T-helper 1 cell treated with Interleukin-12 subunit alpha and Interleukin-12 subunit beta and Interleukin-4 antibody, amounts not matched to agents 30 ng/mL and 1 ng/mL, for 36 hours (primary cell): ENCODE measurements at regions not wholly inside any gene's neighbourhood (a gene's known extent, or its start where the extent isn't known, plus 50 kb on each side); places are given as distances from the start of the nearest gene placed in this dataset.

Experiments used
- intact Hi-C: fragments of 100-400 bp; cut with micrococcal nuclease; formaldehyde crosslinking; loops from one replicate; pipeline ENCODE4 v1.15.1; 2024

DNA sequence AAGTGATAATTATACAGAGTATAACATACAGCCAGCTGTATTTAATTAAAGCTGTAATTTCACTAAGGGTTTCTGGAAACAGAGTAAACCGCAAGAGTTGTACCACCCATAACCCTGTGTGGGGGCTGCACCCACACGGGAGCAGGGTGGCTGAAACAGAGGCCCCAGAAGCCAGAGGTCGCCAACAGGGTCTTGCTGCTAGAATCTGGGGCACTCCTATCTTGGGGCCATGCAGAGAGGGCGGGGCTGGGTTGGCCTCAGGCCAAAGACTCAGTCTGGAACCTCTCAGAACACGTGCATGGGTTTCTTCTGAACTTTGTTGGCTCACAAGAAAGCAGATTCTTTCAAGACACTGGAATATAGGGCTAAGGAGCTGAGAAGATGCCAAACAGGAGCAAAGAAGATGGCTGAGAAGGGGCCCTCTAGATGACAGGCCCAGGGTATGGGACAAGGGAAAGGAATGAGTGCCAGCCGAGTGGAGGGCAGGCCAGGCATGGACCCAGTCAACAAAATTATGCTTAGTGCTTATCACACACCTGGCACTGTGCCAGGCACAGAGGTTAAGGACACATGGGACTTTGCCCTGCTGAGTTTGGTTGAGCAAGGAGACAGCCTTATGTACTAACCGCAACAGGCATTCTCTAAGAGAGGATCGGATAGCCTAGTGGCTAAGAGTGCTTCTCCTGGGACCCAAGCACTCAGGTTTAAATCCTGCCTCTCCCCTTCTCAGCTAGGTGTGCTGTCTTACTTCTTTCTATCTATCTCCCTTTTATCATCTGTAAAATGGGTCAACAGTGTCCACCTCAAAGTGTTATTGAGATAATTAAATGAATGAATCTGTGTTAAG lies 96.6 kb upstream of the FOXP4 start:
- intact Hi-C loops: no loop called here

DNA sequence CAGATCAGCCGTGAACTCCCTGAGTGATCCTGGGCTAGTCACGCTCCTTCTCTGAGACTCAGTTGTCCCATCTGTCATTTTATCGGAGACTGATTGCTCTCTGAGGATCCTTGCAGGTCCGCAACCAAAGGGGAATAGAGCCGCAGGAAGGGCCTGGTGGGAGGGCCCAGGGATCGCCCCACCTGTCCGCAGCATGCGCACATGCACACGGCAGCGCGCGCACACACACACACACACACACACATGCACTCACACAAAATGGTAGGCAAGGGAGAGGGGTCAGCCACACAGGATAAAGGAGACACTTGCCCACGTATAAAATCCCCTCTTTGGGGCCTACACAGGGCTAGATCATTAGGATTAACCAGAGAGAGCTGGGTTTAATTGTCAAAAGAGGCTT lies 95.6 kb upstream of the FOXP4 start:
- intact Hi-C loops: no loop called here

DNA sequence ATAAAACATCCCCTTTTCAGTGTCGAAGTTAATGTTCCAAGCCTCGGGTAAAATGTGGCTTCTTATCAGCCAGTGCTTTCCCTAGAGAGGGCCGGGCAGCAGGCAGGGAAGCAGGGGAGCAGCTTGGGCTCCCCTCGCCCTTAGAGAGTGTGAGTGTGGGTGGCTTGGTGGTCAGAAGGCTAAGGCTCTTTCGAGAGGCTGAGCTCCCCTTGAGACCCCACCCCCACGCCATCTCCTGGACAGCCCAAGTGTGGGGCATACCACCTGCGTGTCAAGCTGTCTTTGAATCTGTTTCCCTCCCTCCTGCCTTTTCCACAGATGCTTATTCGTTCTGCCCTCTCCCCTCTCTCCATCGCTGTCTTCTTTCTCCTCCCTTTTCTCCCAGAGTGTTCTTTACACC lies 95.1 kb upstream of the FOXP4 start:
- intact Hi-C loops: no loop called here

DNA sequence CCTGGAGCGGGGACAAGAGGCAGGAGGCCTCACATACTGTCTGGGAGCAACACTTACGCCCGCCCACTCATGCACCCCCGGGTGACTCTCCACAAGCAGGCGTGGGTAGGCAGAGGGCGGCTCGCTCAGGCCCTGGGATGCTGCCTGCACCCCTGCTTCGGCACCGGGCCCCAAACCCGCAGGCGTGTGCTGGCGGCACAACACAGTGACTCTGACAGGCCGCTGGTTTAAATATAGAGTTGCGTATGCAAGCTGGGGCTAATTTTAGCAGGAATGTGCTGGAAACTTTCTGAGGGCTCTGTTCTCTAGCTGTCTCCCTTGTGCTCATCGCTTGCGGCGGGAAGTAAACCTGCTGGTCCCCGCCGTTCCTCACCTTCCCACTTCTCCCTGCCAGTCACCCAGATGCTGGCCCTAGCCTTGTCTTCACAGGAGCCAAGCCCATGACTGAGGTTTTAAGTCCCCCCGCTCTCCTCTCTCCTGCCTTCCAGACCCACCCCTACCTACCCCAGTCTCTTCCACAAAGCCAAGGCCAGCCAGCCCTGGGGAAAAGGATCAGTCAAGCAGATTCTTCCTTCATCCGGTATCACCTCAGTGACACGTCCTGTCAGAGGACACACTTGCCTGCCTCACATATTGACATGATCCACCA lies 94.5 kb upstream of the FOXP4 start:
- intact Hi-C loops: no loop called here

DNA sequence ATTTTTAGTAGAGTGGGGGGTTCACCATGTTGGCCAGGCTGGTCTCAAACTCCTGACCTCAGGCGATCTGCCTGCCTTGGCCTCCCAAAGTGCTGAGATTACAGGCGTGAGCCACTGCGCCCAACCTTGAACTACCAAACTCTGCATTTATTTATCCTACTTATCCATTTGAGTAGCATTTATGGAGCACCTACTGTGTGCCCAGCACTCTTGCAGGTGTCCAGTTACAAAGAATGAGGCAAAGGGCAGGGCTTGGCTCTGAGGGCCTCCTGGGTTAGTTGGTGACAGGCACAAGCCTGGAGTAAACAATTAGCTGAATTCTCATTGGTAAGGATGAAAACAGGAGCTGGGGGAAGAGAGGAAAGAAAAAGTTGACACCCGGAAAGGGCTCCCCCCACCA lies 93.4 kb upstream of the FOXP4 start:
- intact Hi-C loops: no loop called here

DNA sequence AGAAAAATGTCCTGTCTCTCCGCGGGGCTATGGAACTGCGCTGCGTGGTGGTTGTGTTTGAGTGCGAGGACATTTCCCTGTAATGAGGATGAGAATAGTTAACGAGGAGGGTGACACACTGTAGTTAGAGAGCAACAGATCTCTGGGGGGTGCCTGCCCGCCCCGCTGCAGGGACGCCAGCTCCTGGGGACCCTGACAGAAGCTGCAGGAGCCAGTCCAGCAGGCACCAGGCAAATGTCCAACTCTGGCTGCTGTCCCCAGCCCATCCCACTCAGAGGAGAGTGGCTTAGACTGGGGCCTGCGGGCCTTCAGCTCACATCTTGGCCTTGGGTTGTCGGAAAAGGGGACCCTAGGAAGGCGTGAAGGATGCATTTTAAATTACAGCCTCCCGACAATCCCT lies 92.9 kb upstream of the FOXP4 start:
- intact Hi-C loops: no loop called here

DNA sequence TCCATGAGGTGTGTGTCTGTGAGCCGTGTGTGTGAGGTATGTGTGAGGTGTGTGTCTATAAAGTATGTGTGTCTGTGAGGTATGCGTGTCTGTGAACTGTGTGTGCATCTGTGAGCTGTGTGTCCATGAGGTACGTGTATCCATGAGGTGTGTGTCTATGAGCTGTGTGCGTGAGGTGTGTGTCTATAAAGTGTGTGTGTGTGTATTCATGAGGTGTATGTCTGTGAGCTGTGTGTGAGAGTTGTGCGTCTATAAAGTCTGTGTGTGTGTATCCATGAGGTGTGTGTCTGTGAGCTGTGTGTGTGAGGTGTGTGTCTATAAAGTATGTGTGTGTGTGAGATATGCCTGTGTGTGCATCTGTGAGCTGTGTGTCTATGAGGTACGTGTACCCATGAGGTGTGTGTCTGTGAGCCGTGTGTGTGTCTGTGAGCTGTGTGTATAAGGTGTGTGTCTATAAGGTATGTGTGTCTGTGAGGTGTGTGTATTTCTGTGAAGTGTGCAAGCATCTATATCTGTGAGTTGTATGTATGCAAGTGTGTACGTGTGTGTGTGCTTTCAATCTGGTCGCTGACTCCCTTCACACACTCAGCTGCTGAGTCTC lies 91.9 kb upstream of the FOXP4 start:
- intact Hi-C loops: no loop called here

DNA sequence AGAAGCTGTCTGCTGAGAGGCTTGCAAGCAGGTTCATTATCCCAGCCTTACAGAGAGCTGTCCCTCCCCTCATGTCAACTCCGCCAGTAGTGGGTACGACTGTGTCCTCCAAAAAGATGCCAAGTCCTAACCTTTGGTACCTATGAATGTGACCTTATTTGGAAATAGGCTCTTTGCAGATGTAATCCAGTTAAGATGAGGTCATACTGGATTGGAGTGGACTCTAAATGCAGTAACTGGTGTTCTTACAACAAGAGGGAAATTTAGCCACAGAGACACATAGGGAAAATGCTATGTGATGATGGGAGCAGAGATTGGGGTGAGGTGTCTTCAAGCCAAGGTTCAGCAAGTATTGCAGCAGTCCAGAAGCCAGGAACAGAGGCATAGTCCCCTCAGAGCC lies 90.8 kb upstream of the FOXP4 start:
- intact Hi-C loops: no loop called here

DNA sequence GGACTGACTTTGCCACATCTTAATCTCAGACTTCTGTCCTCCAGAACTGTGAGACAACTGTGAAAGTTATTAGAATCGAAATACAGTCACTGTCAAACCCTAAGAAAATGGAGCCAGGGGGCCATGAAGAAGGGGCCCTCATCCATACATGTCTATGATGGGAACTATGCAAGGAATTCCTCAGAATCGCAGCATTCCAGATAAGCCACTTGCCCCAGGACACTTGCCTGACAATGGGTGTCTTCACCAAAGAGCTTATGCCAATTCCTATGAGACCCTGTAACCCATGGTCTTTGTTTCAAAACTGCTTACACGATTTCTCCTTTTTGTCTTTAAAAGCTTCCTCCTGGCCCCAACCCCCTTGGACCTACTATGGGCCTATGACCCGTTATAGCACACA lies 90.4 kb upstream of the FOXP4 start:
- intact Hi-C loops: loop anchor here (1.0 kb wide), 1 partner anchor 32 kb away; no protein-coding TSS in a partner anchor

DNA sequence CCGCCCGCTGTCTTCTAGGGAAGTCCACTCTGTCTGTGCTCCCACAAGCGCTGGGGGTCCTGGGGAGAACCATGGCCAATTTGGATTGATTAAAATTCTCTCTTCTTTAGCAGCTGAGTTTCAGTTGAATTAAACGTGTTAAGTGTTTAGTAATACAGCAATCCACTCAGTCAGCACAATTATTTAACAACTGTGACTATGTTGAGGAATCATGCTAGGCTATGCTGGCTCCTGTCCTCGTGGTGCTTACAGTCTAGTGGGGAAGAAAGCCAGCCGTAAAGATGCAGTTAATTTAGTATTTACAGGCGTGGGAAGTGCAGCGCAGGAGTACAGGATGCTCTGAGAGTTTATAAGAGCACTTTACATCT lies 88.9 kb upstream of the FOXP4 start:
- intact Hi-C loops: no loop called here

DNA sequence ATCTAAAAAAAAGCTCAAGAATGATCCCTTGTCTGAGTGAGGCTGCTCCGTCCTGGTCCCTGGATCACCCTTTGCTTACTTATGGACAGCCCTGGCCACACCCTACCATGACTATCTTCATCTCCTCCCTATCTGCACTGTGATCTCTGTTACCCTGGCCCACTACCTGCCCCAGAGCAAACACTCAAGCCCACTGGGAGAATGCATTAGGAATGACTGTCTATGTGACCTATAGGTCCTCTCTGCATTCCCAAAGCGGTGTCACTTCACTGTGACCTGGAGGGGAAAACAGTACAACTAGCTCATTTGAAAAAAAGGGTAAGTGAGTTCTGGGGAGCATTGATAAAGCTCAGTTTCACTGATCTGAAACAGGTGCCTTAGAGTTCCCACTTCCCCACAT lies 86.4 kb upstream of the FOXP4 start:
- intact Hi-C loops: no loop called here

DNA sequence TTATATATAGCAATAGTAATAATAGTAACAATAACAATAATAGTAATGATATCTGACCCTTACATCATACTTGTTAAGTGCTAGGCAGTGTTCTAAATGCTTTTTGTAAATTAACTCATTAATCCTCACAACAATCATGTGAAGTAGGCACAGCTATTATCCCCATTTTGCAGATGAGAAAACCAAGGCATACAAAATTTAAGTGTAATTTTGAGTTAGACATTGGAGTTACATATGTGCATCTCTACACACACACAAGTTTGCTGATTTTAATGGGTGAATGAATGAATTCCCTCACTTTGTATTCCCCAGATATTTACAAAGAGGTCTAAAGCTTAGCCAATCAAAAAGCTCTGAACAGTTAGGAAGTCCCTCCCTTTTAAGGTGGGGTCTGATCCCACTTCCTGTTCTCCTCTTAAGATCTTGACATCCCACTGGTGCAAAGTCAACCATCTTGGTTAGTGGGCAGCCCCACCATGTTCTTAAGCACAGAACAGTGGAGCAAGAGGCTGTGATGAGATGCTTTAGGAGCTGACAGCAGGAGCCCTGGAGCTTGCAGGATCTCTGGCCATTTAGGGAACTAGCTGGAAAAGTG lies 85.3 kb upstream of the FOXP4 start:
- intact Hi-C loops: no loop called here

DNA sequence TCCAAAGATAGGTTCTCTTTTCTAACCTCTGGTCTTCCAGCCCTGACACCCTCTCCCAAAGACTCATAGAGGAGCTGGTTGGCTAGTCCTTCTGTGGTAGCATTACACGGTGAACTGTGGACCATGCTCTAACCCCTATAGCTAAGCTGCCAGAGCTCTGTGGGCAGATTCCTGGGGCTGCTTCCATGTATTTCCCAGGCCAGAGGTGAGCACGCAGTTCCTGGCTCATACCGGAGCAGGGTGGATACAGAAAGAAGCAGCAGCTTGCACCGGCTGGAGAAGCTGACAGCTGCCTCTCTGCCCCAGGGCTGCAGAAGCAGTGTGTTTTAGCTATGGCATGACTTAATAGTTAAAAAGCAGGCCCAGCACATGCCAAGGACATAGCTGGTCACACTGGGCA lies 84.1 kb upstream of the FOXP4 start:
- intact Hi-C loops: no loop called here

DNA sequence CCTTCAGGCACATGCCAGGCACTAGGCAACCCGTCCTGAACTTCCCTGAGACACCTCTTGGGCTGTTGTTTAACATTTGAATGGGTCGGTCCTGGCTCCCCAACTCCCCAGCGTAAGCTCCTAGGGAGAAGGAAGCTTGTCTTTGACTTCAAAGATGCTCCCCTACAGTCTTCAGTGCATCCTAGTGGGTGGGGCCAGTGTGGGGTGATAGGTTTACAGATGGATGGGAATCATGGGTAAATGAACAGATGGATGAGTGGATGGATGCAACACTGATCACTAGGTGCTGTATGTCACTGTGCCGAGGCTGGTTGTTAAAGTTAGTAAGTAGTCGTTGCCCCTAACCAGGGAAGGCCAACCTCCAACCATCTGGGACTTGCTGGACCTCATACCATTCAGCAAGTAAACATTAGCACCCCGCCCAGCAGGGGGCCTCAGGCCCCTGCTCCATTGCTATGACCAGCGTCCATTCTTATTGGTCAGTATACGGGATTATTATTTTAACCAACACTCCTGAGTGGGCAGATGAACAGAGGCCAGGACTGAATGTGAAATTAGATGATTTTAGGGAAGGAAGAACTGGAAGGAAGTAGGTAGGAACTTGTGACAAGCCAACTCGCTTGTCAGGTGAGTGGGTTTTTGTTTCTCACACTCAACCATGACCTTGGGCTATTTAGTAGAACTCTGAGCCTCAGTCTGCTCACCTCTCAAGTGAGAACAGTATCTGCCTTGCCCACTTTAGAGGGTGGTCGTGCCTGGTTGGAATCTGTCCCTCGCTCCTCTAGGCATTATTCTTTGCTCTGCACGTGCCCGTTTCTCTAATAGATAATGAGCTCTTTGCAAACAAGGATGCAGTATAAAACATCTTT lies 82.9 kb upstream of the FOXP4 start:
- intact Hi-C loops: loop anchor here (1.0 kb wide), 1 partner anchor 129 kb away; no protein-coding TSS in a partner anchor

DNA sequence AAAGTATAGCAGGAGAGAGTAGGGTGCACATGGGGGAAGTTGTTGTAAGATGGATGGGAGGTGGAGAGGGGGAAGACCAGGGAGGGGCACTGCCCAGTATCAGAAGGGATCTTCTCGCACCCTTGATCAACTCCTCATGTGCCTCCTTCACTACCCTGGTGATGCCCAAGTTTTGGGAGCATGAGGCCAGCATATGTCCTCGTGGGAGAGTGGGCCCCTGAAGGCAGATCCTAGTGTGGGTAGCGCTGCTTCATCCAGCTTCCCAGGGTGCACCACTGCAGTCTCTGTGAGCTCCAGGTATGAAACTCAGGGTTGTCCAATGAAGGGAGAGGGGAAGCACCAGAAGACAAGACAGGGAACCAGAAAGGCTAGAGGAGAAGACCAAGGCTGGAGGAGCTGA lies 82.2 kb upstream of the FOXP4 start:
- intact Hi-C loops: no loop called here

DNA sequence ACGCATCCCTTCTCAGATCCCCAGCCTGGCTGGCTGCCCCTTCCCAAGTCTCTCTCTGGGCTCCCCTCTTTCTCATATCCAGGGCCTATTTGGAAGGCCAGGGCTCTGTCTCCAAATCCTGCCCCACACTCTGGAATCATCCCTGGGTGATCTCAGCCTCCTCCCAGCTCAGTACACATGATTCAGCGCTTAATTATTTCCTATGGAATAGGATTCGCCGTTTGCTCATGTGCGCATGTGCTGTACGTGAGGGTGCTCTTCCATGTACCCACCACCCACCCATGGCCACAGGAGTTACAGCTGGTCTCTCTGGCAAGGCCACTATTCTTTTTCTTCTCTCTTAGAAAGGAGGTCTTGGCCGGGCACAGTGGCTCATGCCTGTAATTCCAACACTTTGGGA lies 81.7 kb upstream of the FOXP4 start:
- intact Hi-C loops: no loop called here

DNA sequence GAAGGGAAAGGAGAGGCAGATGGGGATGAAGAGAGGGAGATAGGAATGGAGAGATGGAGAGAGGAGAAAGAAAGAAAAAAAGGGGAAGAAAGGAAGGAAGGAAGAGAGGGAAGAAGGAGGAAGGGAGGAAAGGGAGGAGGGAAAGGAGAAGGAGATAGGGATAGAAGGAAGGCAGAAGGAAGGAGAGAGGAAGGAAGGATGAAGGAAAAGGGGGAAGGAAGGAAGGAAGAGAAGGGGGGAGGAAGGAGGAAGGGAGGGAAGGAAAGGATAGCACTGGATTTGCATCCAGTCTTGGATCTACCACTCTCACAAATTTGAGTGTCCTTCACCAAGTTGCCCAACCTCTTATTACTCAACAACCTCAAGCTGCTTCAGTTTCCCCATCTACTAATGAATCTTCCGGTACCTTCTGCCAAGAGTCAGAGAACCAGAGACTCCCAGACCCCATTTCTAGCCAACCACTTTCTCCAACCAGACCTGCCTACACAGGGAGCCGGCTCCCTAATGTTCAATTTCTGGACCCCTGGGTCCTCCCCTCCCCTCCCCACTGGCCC lies 79.7 kb upstream of the FOXP4 start:
- intact Hi-C loops: no loop called here

DNA sequence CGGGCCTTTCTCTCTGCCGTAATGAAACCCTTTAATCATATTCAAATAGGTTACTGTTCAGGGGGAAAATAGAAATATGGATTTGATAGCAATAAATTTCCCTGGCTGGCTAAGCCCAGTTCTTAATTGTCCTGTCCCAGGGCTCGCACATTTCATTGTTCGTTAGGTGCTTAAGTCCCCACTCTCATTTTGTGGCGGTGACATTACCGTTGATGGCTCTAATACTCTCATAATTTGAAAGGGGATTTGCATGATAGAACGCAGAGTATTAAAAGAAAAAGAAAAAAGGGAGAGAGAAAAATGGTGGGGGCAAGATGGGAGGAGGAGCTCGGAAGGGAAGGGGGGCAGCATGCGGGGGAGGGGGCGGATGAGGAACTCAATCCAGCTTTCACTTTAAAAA lies 79.1 kb upstream of the FOXP4 start:
- intact Hi-C loops: no loop called here

DNA sequence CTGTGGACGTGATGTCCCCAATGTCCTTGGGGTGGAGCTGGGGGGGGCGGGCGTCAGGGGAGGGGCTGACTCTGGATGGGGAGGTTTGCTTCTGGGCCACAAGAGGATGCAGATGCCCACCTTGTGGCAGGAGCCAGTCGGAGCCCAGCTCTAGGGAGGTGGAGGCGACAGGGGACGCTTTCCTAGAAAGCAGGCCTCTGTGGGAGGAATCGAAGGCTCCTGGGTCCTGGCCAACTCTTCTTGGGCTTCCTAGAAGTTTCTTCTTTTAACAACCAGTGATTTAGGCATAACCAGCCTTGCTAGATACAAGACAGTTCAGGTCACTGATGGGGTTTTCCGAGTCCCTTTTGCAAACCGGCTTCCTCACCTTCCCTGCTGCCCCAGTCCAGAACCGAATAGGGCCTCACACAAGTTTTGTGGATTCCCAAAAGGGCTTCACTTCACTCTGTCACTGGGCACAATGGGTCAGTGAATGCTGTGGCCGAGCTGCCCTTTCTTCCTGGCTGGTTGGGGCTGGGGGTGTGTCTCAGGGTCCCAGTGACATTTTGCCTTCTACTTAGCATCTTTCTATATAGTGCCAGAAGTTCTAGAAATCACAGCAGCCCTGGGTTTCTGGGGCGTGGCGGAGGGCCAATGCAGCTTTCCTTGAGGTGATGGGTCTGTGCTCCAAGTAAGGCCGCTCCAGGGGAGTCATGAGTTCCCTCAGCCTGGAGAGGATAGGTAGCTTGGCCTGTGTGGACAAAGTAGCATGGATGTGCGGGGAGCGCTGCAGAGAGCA lies 78.4 kb upstream of the FOXP4 start:
- intact Hi-C loops: no loop called here
